HEK293 (cell line): ENCODE measurements at regions not wholly inside any gene's neighbourhood (a gene's known extent, or its start where the extent isn't known, plus 50 kb on each side); places are given as distances from the start of the nearest gene placed in this dataset.

Experiments used
- CTCF ChIA-PET: fragments of 350-600 bp; formaldehyde crosslinking; extraction: SDS; loops from one replicate; lab custom pipeline; 2021; ENCODE audit warnings: antibody characterized with exemption; lab: Yijun Ruan, JAX
- POLR2A ChIA-PET: fragments of 300-600 bp; formaldehyde crosslinking; extraction: SDS; loops from one replicate; lab custom pipeline; 2020; ENCODE audit warnings: antibody characterized with exemption, inconsistent platforms; lab: Yijun Ruan, JAX
- H3K27ac ChIP-seq: fragments of 200-500 bp; sonication (Bioruptor generic); 2 replicates; pipeline ENCODE4 v1.5.1; 2014; ENCODE audit warnings: low read depth, low read length, control low read depth, inconsistent platforms; ENCODE audit errors: extremely low read depth
- H3K36me3 ChIP-seq, 2 experiments: fragments of 200-500 bp in 1 of 2; sonication (Bioruptor generic) in 1 of 2; 1 replicate in 1 of 2; 2 replicates in 1 of 2; pipeline ENCODE4 v1.5.1; 2014 to 2017; ENCODE audit warnings: inconsistent platforms in 2 of 2, low read length in 2 of 2; ENCODE audit not compliant: control insufficient read depth in 2 of 2, insufficient read depth in 1 of 2
- H3K4me1 ChIP-seq: fragments of 200-500 bp; sonication (Bioruptor generic); 2 replicates; pipeline ENCODE4 v1.5.1; 2014; ENCODE audit warnings: mild to moderate bottlenecking, low read length, inconsistent platforms; ENCODE audit not compliant: control insufficient read depth, insufficient read depth
- H3K4me3 ChIP-seq: 2 replicates; pipeline ENCODE4 v1.5.1; 2011; ENCODE audit warnings: low read depth, mild to moderate bottlenecking, control low read depth, low read length, moderate library complexity
- H3K9me3 ChIP-seq: fragments of 200-500 bp; sonication (Bioruptor generic); 2 replicates; pipeline ENCODE4 v1.5.1; 2014; ENCODE audit warnings: low read depth, low read length, inconsistent platforms; ENCODE audit not compliant: control insufficient read depth, insufficient read depth
- FEZF1 ChIP-seq: fragments of 450-650 bp; formaldehyde crosslinking; IDR thresholded peaks from 2 replicates; pipeline ENCODE4 v1.5.1; 2016; ENCODE audit warnings: missing biosample characterization, missing genetic modification characterization
- HOXA7 ChIP-seq: sonication (generic); formaldehyde crosslinking; IDR thresholded peaks from 2 replicates; pipeline ENCODE4 v1.8.1; 2022; ENCODE audit warnings: missing genetic modification reagents, borderline replicate concordance
- KLF10 ChIP-seq: fragments of 450-650 bp; IDR thresholded peaks from 2 replicates; pipeline ENCODE4 v1.5.1; 2018; ENCODE audit warnings: missing biosample characterization, mild to moderate bottlenecking, missing genetic modification characterization
- MEIS1 ChIP-seq: sonication (generic); formaldehyde crosslinking; IDR thresholded peaks from 2 replicates; pipeline ENCODE4 v1.8.1; 2022; ENCODE audit warnings: missing genetic modification reagents, mild to moderate bottlenecking, borderline replicate concordance
- PRDM6 ChIP-seq: fragments of 450-650 bp; formaldehyde crosslinking; IDR thresholded peaks from 2 replicates; pipeline ENCODE4 v1.5.1; 2017; ENCODE audit warnings: missing biosample characterization, missing genetic modification characterization
- REPIN1 ChIP-seq: fragments of 450-650 bp; formaldehyde crosslinking; IDR thresholded peaks from 2 replicates; pipeline ENCODE4 v1.5.1; 2017; ENCODE audit warnings: missing biosample characterization, missing genetic modification characterization, low read depth
- ZBTB11 ChIP-seq: fragments of 450-650 bp; formaldehyde crosslinking; conservative IDR thresholded peaks from 2 replicates; pipeline ENCODE4 v1.5.1; 2016; ENCODE audit warnings: low read depth, missing biosample characterization, missing genetic modification characterization
- ZBTB6 ChIP-seq: fragments of 450-650 bp; formaldehyde crosslinking; IDR thresholded peaks from 2 replicates; pipeline ENCODE4 v1.5.1; 2017; ENCODE audit warnings: missing biosample characterization, missing genetic modification characterization
- ZNF214 ChIP-seq: fragments of 450-650 bp; formaldehyde crosslinking; IDR thresholded peaks from 2 replicates; pipeline ENCODE4 v1.5.1; 2017; ENCODE audit warnings: missing biosample characterization, mild to moderate bottlenecking, missing genetic modification characterization, borderline replicate concordance
- ZNF221 ChIP-seq: fragments of 450-650 bp; formaldehyde crosslinking; IDR thresholded peaks from 2 replicates; pipeline ENCODE4 v1.5.1; 2017; ENCODE audit warnings: missing biosample characterization, missing genetic modification characterization, borderline replicate concordance
- ZNF223 ChIP-seq: fragments of 450-650 bp; formaldehyde crosslinking; IDR thresholded peaks from 2 replicates; pipeline ENCODE4 v1.5.1; 2016; ENCODE audit warnings: missing biosample characterization, missing genetic modification characterization
- ZNF274 ChIP-seq, 2 experiments: fragments of 200-500 bp in 1 of 2; fragments of 450-650 bp in 1 of 2; sonication (Bioruptor generic) in 1 of 2; formaldehyde crosslinking in 1 of 2; IDR thresholded peaks; 2 replicates each; pipeline versions ENCODE4 v1.5.1 to v1.6.1; 2014 to 2016; ENCODE audit warnings: borderline replicate concordance in 1 of 2, inconsistent platforms in 1 of 2, low read length in 1 of 2, missing biosample characterization in 1 of 2, missing genetic modification characterization in 1 of 2
- ZNF629 ChIP-seq: fragments of 450-650 bp; formaldehyde crosslinking; IDR thresholded peaks from 2 replicates; pipeline ENCODE4 v1.5.1; 2017; ENCODE audit warnings: missing biosample characterization, missing genetic modification characterization

- TF ChIP-seq ZBTB11 (tag by site-specific recombination) (no peak), HOXA7 (CRISPR knock-in tag) (no peak), MEIS1 (no peak), ZNF629 (tag by site-specific recombination) (peak; percentile 64)
Measured at GRCh38 chr2:173854840-173855239, 110.3 kb downstream of the SP3 start (continued).

- H3K9me3 ChIP-seq: no peaks in the 10 kb centered on the region
- no peak for TF ChIP-seq ZNF221
- TF ChIP-seq PRDM6 (tag by site-specific recombination): no peak
- TF ChIP-seq ZNF223: no peak
- TF ChIP-seq ZBTB6 (tag by site-specific recombination): no peak
- no peak for TF ChIP-seq FEZF1 (tag by site-specific recombination)
- TF ChIP-seq ZNF274 (IDR thresholded peaks at IDR 0.05; ENCODE audit: low read length): no peak
- no peak for TF ChIP-seq ZNF274 (tag by site-specific recombination; IDR thresholded peaks at IDR 0.05; ENCODE audit: borderline replicate concordance)
- TF ChIP-seq REPIN1 (tag by site-specific recombination): no peak
- no peak for TF ChIP-seq ZNF214 (tag by site-specific recombination)
- no peak for TF ChIP-seq KLF10 (tag by site-specific recombination)
- TF ChIP-seq, all 188 proteins: peak for 0
- POLR2A ChIA-PET: no interaction called here
- no peaks in the 10 kb centered on the region for H3K36me3 ChIP-seq
- H3K27ac ChIP-seq: no peak overlapping the region
- no peak overlapping the region for H3K4me3 ChIP-seq
- CTCF ChIA-PET: no interaction called here
- H3K4me1 ChIP-seq: no peaks in the 10 kb centered on the region
Measured at GRCh38 chr2:173855661-173856060, 109.5 kb downstream of the SP3 start.
